HPDE6-E6E7 (cell line): ENCODE measurements at regions not wholly inside any gene's neighbourhood (a gene's known extent, or its start where the extent isn't known, plus 50 kb on each side); places are given as distances from the start of the nearest gene placed in this dataset.
A peak's percentile ranks its signal among the peaks of the same experiment; 100 is the strongest.

ENCODE experiments used
- DNase-seq: peaks from one replicate; pipeline ENCODE4 v3.0.0; 2011; ENCODE audit warnings: missing footprints; ENCODE audit errors: extremely low spot score

- DNase-seq, result peak; percentile 66
Observed at GRCh38 chr1:30379684-30380624, 343.4 kb downstream of the MATN1 start.

GRCh38 chr1:30378991-30379581 is 344.3 kb downstream of the MATN1 start:
- DNase-seq, result no peak

- no peak for DNase-seq
Observed at GRCh38 chr1:30378003-30378596, 345.3 kb downstream of the MATN1 start.

GRCh38 chr1:30377230-30378002 is 346.0 kb downstream of the MATN1 start:
- no peak for DNase-seq

- DNase-seq, result no peak
Observed at GRCh38 chr1:30376054-30376697, 347.2 kb downstream of the MATN1 start.

GRCh38 chr1:30375156-30375555 is 348.2 kb downstream of the MATN1 start:
- DNase-seq, result no peak

GRCh38 chr1:30374400-30375070 is 348.9 kb downstream of the MATN1 start:
- no peak for DNase-seq

- DNase-seq, result no peak
Observed at GRCh38 chr1:30373471-30374399, 349.6 kb downstream of the MATN1 start.

- DNase-seq, result no peak
Observed at GRCh38 chr1:30372792-30373433, 350.5 kb downstream of the MATN1 start.

GRCh38 chr1:30371888-30372791 is 351.2 kb downstream of the MATN1 start:
- no peak for DNase-seq

- DNase-seq, result no peak
Observed at GRCh38 chr1:30371179-30371788, 352.1 kb downstream of the MATN1 start.

GRCh38 chr1:30368651-30369240 is 354.6 kb downstream of the MATN1 start:
- no peak for DNase-seq

GRCh38 chr1:30366911-30367310 is 356.5 kb downstream of the MATN1 start:
- DNase-seq, result no peak

- DNase-seq, result no peak
Observed at GRCh38 chr1:30366199-30366598, 357.2 kb downstream of the MATN1 start.

GRCh38 chr1:30365596-30365995 is 357.8 kb downstream of the MATN1 start:
- DNase-seq, result no peak

- no peak for DNase-seq
Observed at GRCh38 chr1:30363031-30363430, 360.4 kb downstream of the MATN1 start.

- DNase-seq, result no peak
Observed at GRCh38 chr1:30362603-30362990, 360.8 kb downstream of the MATN1 start.
